ENCODE measurements at regions not wholly inside any gene's neighbourhood (a gene's known extent, or its start where the extent isn't known, plus 50 kb on each side); places are given as distances from the start of the nearest gene placed in this dataset.
"Not testable (repeated sequence)": the region's sequence is repeated elsewhere in the genome, so short reads cannot be mapped to it uniquely, and the experiment has no call there.

DNA sequence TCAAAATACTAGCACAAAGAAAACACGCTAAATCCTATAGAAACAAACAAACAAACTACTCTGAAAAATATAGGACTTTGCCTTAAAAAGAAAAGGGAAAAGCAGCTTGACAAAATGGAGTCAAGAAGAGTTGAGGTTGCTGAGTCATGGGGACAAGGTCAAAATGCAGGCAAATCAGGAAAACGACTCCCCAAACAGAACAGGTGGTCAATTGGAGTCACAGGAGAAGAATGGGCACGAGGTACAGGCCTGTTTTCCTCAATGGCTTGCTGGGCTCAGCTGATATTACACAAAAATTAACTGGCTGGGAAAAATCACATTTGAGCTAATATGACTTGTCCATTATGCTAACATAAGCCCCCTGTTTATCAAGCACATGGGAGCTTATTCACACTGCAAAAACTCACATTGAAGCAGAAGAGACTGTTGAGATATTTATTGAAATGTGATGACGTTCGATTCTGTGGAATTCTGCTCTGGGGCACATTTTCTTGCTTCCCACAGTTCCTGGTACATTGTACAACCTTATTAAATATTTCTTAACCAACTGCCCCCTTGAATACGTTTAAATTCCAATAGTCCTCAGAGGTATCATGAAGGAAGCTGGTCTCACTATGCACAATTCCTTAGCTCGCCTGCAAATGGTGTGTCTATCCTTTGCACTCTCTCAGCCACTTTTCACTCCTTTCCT lies 1622.1 kb downstream of the STIM2 start:
- Histone ChIP-seq H3K9me3 (ENCODE audit: control insufficient read depth in 2 of 2, low read length in 2 of 2) (no peaks in the 10 kb centered on the region), H3K4me1 (ENCODE audit: control insufficient read depth in 2 of 2, insufficient read depth in 2 of 2, low read length in 2 of 2) (peaks cover 8 to 10% of the 10 kb centered on the region in 2 donors), H3K9ac (ENCODE audit: low read depth in 1 of 2, low read length in 2 of 2) (no peak overlapping the region), H3K27me3 (ENCODE audit: control insufficient read depth in 2 of 2, insufficient read depth in 2 of 2, low read length in 2 of 2) (no peaks in the 10 kb centered on the region), H3K36me3 (ENCODE audit: control insufficient read depth in 2 of 2, insufficient read depth in 2 of 2, low read length in 2 of 2) (no peaks in the 10 kb centered on the region), H3K27ac (ENCODE audit: low read depth in 2 of 2, low read length in 2 of 2) (no peak overlapping the region), H3K4me3 (ENCODE audit: low read length in 2 of 2) (no peak overlapping the region)

DNA sequence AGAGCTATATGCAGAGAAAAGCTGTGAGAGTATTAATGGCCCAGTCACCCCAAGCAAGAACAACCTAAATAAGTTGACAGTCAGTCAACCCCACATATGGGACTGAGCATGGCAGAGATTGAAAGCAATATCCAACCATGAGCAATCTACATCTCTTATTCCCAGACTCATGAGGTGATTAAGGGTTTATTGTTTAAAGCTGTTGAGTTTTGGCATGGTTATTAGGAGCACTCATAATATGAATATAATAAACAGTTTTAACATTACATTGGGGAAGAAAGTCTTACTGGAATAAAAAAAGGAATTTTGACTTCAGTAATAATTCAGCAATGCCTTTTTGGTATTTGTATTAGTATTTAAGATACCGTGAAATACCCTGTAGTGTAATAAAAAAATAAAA lies 1627.4 kb downstream of the STIM2 start:
- Histone ChIP-seq H3K9ac (ENCODE audit: low read depth in 1 of 2, low read length in 2 of 2) (no peak overlapping the region), H3K9me3 (ENCODE audit: control insufficient read depth in 2 of 2, low read length in 2 of 2) (no peaks in the 10 kb centered on the region), H3K27me3 (ENCODE audit: control insufficient read depth in 2 of 2, insufficient read depth in 2 of 2, low read length in 2 of 2) (no peaks in the 10 kb centered on the region), H3K36me3 (ENCODE audit: control insufficient read depth in 2 of 2, insufficient read depth in 2 of 2, low read length in 2 of 2) (no peaks in the 10 kb centered on the region), H3K27ac (ENCODE audit: low read depth in 2 of 2, low read length in 2 of 2) (no peak overlapping the region), H3K4me1 (ENCODE audit: control insufficient read depth in 2 of 2, insufficient read depth in 2 of 2, low read length in 2 of 2) (peaks cover 4% of the 10 kb centered on the region in 2 donors), H3K4me3 (ENCODE audit: low read length in 2 of 2) (no peak overlapping the region)

DNA sequence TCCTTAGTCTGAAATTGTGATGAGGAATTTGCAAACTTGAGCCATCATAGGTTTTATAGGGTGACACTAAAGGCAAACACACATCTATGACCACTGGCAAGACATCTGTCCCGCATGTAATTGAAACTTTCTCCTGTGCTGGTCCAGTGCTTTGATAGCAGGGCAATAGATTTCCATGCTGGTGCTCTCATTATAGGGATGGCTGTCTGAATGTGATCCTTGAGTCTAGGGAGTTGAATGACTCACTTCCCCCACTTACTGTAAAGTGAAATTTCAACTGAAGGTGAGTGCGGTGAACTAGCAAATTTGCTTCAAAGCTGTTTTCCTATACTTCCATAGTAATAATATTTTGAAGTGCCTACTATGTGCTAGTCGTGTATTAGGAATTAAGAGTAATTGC lies 1630.0 kb downstream of the STIM2 start:
- Histone ChIP-seq H3K27ac (ENCODE audit: low read depth in 2 of 2, low read length in 2 of 2) (no peak overlapping the region), H3K4me3 (ENCODE audit: low read length in 2 of 2) (no peak overlapping the region), H3K27me3 (ENCODE audit: control insufficient read depth in 2 of 2, insufficient read depth in 2 of 2, low read length in 2 of 2) (no peaks in the 10 kb centered on the region), H3K9me3 (ENCODE audit: control insufficient read depth in 2 of 2, low read length in 2 of 2) (no peaks in the 10 kb centered on the region), H3K4me1 (ENCODE audit: control insufficient read depth in 2 of 2, insufficient read depth in 2 of 2, low read length in 2 of 2) (no peaks in the 10 kb centered on the region), H3K36me3 (ENCODE audit: control insufficient read depth in 2 of 2, insufficient read depth in 2 of 2, low read length in 2 of 2) (no peaks in the 10 kb centered on the region), H3K9ac (ENCODE audit: low read depth in 1 of 2, low read length in 2 of 2) (no peak overlapping the region)

DNA sequence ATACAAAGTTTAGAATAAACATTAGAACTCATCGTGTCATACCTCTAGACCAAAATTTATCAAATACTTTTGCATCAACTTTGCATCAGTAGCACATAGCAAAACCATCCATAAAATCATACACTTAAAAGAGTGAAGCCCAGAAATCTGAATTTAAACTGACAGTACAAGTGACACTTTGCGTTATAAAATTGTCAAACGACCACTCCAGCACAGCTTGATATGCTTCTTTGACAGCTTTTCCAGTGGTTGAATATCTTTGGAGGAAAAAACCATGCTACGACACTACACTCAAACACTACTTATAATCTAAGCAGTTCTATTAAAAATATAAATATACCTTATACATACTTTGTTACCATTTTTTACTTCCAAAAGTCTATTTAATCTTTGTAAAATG lies 1644.4 kb downstream of the STIM2 start:
- Histone ChIP-seq H3K9ac (ENCODE audit: low read depth in 1 of 2, low read length in 2 of 2) (no peak overlapping the region), H3K9me3 (ENCODE audit: control insufficient read depth in 2 of 2, low read length in 2 of 2) (no peaks in the 10 kb centered on the region), H3K27ac (ENCODE audit: low read depth in 2 of 2, low read length in 2 of 2) (no peak overlapping the region), H3K4me1 (ENCODE audit: control insufficient read depth in 2 of 2, insufficient read depth in 2 of 2, low read length in 2 of 2) (no peaks in the 10 kb centered on the region), H3K27me3 (ENCODE audit: control insufficient read depth in 2 of 2, insufficient read depth in 2 of 2, low read length in 2 of 2) (no peaks in the 10 kb centered on the region), H3K36me3 (ENCODE audit: control insufficient read depth in 2 of 2, insufficient read depth in 2 of 2, low read length in 2 of 2) (no peaks in the 10 kb centered on the region), H3K4me3 (ENCODE audit: low read length in 2 of 2) (no peak overlapping the region)

DNA sequence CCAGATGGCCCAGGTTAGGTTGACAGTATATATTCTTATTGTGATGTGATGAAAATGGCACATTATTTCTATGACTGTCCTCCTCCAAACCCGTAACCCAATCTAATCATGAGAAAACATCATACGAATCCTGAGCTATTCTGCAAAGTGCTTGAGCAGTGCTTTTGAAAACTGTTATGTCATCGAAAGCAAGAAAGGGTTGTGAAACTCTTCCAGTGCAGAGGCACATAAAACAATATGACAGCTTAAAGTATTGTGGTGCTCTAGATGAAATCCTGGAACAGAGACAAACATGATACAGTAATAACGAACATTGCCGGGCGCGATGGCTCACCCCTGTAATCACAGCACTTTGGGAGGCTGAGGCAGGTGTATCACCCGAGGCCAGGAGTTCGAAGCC lies 1648.0 kb downstream of the STIM2 start:
- no peaks in the 10 kb centered on the region for H3K9me3 ChIP-seq (ENCODE audit: control insufficient read depth in 2 of 2, low read length in 2 of 2)
- no peaks in the 10 kb centered on the region for H3K27me3 ChIP-seq (ENCODE audit: control insufficient read depth in 2 of 2, insufficient read depth in 2 of 2, low read length in 2 of 2)

DNA sequence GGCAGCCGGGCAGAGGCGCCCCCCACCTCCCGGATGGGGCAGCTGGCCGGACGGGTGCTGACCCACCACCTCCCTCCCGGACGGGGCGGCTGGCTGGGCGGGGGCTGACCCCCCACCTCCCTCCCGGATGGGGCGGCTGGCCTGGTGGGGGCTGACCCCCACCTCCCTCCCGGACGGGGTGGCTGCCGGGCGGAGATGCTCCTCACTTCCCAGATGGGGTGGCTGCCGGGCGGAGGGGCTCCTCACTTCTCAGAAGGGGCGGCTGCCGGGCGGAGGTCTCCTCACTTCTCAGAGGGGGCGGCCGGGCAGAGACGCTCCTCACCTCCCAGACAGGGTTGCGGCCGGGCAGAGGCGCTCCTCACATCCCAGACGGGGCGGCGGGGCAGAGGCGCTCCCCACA lies 1654.1 kb downstream of the STIM2 start:
- not testable (repeated sequence) for H3K36me3 ChIP-seq (ENCODE audit: control insufficient read depth in 2 of 2, insufficient read depth in 2 of 2, low read length in 2 of 2); H3K4me1 ChIP-seq (ENCODE audit: control insufficient read depth in 2 of 2, insufficient read depth in 2 of 2, low read length in 2 of 2); H3K27ac ChIP-seq (ENCODE audit: low read depth in 2 of 2, low read length in 2 of 2); H3K27me3 ChIP-seq (ENCODE audit: control insufficient read depth in 2 of 2, insufficient read depth in 2 of 2, low read length in 2 of 2); H3K9ac ChIP-seq (ENCODE audit: low read depth in 1 of 2, low read length in 2 of 2); H3K4me3 ChIP-seq (ENCODE audit: low read length in 2 of 2); H3K9me3 ChIP-seq (ENCODE audit: control insufficient read depth in 2 of 2, low read length in 2 of 2)

More for the DNA sequence above, 1648.0 kb downstream of the STIM2 start:
- Histone ChIP-seq H3K4me3 (ENCODE audit: low read length in 2 of 2) (no peak overlapping the region), H3K9ac (ENCODE audit: low read depth in 1 of 2, low read length in 2 of 2) (no peak overlapping the region), H3K27ac (ENCODE audit: low read depth in 2 of 2, low read length in 2 of 2) (no peak overlapping the region), H3K4me1 (ENCODE audit: control insufficient read depth in 2 of 2, insufficient read depth in 2 of 2, low read length in 2 of 2) (no peaks in the 10 kb centered on the region), H3K36me3 (ENCODE audit: control insufficient read depth in 2 of 2, insufficient read depth in 2 of 2, low read length in 2 of 2) (no peaks in the 10 kb centered on the region)

DNA sequence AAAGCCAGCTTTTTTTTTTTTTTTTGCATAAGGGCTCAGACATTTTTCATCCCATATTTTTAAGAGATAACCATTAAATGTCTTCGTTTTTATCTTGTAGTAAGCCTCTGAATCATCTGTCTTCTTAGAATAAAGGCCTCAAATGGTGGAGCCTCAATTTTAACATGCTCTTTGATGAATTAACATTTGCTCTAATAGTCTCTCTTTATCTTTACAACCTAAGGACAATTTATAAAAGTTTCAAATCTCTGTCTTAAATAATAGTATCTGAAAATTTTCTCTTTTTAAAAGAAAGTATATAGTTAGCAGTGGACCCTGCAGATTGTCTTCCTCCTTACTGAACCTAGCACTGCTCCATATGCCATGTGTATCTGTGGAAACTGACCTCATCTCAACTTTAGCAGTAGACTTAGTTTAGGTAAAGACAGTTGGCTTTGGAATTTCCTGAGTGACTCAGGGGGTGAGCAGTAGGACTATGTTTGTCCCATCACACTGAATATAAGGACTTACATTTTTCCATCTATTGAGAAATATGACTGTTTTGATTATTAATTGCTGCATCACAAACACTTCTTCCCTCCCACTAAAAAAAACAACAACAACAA lies 1658.0 kb downstream of the STIM2 start:
- Histone ChIP-seq H3K36me3 (ENCODE audit: control insufficient read depth in 2 of 2, insufficient read depth in 2 of 2, low read length in 2 of 2) (no peaks in the 10 kb centered on the region), H3K27me3 (ENCODE audit: control insufficient read depth in 2 of 2, insufficient read depth in 2 of 2, low read length in 2 of 2) (no peaks in the 10 kb centered on the region), H3K27ac (ENCODE audit: low read depth in 2 of 2, low read length in 2 of 2) (no peak overlapping the region), H3K9ac (ENCODE audit: low read depth in 1 of 2, low read length in 2 of 2) (no peak overlapping the region), H3K4me3 (ENCODE audit: low read length in 2 of 2) (no peak overlapping the region), H3K9me3 (ENCODE audit: control insufficient read depth in 2 of 2, low read length in 2 of 2) (no peaks in the 10 kb centered on the region), H3K4me1 (ENCODE audit: control insufficient read depth in 2 of 2, insufficient read depth in 2 of 2, low read length in 2 of 2) (no peaks in the 10 kb centered on the region)

DNA sequence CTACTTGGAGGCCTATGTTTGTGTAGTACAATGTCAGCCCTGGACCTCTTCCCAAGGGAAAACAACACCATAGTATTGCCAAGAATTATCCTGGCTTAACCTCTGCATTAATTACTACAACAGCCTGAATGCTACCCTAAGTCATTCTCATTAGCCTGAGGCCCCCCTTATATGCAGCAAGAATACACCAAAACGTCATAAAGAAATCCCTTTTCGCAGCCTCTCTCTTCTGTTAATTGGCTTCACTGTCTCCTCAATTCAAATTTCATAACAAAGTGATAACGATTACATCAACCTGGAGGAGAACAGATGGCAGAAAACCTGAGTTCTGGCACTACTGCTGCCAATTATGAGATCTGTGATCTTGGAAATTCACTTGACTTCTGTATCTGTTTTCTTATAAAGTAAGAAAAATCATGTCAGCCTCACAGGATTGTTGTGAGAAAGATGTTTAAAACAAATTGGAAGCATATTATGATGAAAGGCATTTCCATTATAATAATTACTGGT lies 1663.1 kb downstream of the STIM2 start:
- H3K4me1 ChIP-seq (ENCODE audit: control insufficient read depth in 2 of 2, insufficient read depth in 2 of 2, low read length in 2 of 2) = no peaks in the 10 kb centered on the region
- H3K36me3 ChIP-seq (ENCODE audit: control insufficient read depth in 2 of 2, insufficient read depth in 2 of 2, low read length in 2 of 2) = no peaks in the 10 kb centered on the region
- no peak overlapping the region for H3K4me3 ChIP-seq (ENCODE audit: low read length in 2 of 2)
- no peak overlapping the region for H3K9ac ChIP-seq (ENCODE audit: low read depth in 1 of 2, low read length in 2 of 2)
- no peaks in the 10 kb centered on the region for H3K9me3 ChIP-seq (ENCODE audit: control insufficient read depth in 2 of 2, low read length in 2 of 2)
- no peaks in the 10 kb centered on the region for H3K27me3 ChIP-seq (ENCODE audit: control insufficient read depth in 2 of 2, insufficient read depth in 2 of 2, low read length in 2 of 2)
- H3K27ac ChIP-seq (ENCODE audit: low read depth in 2 of 2, low read length in 2 of 2) = no peak overlapping the region

DNA sequence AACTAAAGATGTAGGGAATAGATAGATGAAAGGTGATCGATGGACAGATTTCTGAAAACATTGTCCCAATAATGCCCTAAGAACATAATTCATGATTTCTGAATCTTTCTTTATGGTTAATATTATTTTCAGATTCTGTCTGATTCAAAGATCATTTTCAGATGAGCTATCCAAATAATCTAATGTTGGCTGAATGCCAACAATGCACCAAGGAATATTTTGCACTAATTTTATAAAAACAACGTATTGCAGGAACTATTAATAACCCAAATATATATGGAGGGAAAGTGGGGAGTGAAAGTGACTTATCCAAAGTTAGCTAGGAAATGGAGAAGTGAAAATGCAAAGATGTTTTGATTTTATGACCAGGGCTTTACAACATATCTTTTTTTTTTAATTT lies 1675.5 kb downstream of the STIM2 start:
- no peaks in the 10 kb centered on the region for H3K36me3 ChIP-seq (ENCODE audit: control insufficient read depth in 2 of 2, insufficient read depth in 2 of 2, low read length in 2 of 2)
- H3K27ac ChIP-seq (ENCODE audit: low read depth in 2 of 2, low read length in 2 of 2) = no peak overlapping the region
- no peaks in the 10 kb centered on the region for H3K27me3 ChIP-seq (ENCODE audit: control insufficient read depth in 2 of 2, insufficient read depth in 2 of 2, low read length in 2 of 2)
- no peaks in the 10 kb centered on the region for H3K4me1 ChIP-seq (ENCODE audit: control insufficient read depth in 2 of 2, insufficient read depth in 2 of 2, low read length in 2 of 2)
- no peak overlapping the region for H3K9ac ChIP-seq (ENCODE audit: low read depth in 1 of 2, low read length in 2 of 2)
- no peak overlapping the region for H3K4me3 ChIP-seq (ENCODE audit: low read length in 2 of 2)
- H3K9me3 ChIP-seq (ENCODE audit: control insufficient read depth in 2 of 2, low read length in 2 of 2) = no peaks in the 10 kb centered on the region

DNA sequence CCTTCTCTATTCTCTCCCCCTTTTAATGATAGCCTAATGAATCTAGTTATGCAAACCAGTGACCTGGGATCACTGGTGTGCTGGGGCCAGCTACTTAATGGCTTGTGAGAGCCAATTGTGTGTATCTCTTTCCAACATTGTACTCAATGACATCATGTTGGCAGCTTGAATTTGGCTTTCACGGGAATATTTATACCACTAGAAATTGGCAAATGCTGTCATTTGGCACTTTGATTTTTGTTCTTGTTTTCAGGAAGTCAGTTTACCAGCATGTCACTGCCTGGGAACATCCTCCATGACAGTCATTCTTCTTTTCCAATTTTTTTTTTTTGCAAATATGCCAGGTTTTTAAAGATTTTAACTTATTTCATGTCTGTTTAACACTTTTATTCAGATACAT lies 1685.3 kb downstream of the STIM2 start:
- H3K9me3 ChIP-seq (ENCODE audit: control insufficient read depth in 2 of 2, low read length in 2 of 2) = no peaks in the 10 kb centered on the region
- H3K36me3 ChIP-seq (ENCODE audit: control insufficient read depth in 2 of 2, insufficient read depth in 2 of 2, low read length in 2 of 2) = no peaks in the 10 kb centered on the region
- no peak overlapping the region for H3K9ac ChIP-seq (ENCODE audit: low read depth in 1 of 2, low read length in 2 of 2)
- no peaks in the 10 kb centered on the region for H3K27me3 ChIP-seq (ENCODE audit: control insufficient read depth in 2 of 2, insufficient read depth in 2 of 2, low read length in 2 of 2)
- no peaks in the 10 kb centered on the region for H3K4me1 ChIP-seq (ENCODE audit: control insufficient read depth in 2 of 2, insufficient read depth in 2 of 2, low read length in 2 of 2)
- H3K4me3 ChIP-seq (ENCODE audit: low read length in 2 of 2) = no peak overlapping the region
- H3K27ac ChIP-seq (ENCODE audit: low read depth in 2 of 2, low read length in 2 of 2) = no peak overlapping the region

Measured in mucosa of rectum (tissue), 2 donors.